ENCODE measurements at regions not wholly inside any gene's neighbourhood (a gene's known extent, or its start where the extent isn't known, plus 50 kb on each side); places are given as distances from the start of the nearest gene placed in this dataset.

- TF ChIP-seq, protein P1, sequence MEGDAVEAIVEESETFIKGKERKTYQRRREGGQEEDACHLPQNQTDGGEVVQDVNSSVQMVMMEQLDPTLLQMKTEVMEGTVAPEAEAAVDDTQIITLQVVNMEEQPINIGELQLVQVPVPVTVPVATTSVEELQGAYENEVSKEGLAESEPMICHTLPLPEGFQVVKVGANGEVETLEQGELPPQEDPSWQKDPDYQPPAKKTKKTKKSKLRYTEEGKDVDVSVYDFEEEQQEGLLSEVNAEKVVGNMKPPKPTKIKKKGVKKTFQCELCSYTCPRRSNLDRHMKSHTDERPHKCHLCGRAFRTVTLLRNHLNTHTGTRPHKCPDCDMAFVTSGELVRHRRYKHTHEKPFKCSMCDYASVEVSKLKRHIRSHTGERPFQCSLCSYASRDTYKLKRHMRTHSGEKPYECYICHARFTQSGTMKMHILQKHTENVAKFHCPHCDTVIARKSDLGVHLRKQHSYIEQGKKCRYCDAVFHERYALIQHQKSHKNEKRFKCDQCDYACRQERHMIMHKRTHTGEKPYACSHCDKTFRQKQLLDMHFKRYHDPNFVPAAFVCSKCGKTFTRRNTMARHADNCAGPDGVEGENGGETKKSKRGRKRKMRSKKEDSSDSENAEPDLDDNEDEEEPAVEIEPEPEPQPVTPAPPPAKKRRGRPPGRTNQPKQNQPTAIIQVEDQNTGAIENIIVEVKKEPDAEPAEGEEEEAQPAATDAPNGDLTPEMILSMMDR (IDR thresholded peaks at IDR 0.05), result no peak
- TF ChIP-seq EZH2phosphoT487 (IDR thresholded peaks at IDR 0.05), result no peak
Observed at GRCh38 chr5:174315871-174316270, 270.4 kb downstream of the NSG2 start.

Measured in neural progenitor cell (in vitro differentiated cells).